OCI-M2 (cell line): ENCODE measurements at regions not wholly inside any gene's neighbourhood (a gene's known extent, or its start where the extent isn't known, plus 50 kb on each side); places are given as distances from the start of the nearest gene placed in this dataset.
"Not testable (repeated sequence)": the region's sequence is repeated elsewhere in the genome, so short reads cannot be mapped to it uniquely, and the experiment has no call there.

Experiments
- DNase-seq: peaks from one replicate; lab custom pipeline; 2025; ENCODE audit not compliant: unreplicated experiment; lab: John Stamatoyannopoulos, UW

GRCh38 chr11:25317216-25317615, 820.4 kb downstream of the LUZP2 start:
- no peak for DNase-seq

DNA sequence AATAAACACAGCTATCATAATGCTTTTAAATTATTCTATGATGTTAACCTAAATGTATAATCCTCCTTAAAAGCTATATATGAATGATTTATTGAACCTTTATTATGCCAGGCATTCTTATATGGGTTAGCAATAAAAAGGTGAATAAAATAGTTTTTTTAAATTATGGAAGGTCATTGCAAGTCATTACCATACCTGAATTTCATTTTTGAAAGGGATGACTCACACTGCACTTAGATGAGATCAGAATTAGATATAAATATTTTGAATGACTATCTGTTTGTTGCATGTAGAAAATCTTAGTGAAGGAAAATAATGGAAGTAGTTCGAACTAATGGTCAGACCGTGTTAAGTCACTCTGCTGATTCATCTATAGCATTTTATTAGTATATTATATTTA, 822.3 kb downstream of the LUZP2 start:
- DNase-seq: no peak

- no peak for DNase-seq
Measured at GRCh38 chr11:25327656-25328055, 830.8 kb downstream of the LUZP2 start.

DNA sequence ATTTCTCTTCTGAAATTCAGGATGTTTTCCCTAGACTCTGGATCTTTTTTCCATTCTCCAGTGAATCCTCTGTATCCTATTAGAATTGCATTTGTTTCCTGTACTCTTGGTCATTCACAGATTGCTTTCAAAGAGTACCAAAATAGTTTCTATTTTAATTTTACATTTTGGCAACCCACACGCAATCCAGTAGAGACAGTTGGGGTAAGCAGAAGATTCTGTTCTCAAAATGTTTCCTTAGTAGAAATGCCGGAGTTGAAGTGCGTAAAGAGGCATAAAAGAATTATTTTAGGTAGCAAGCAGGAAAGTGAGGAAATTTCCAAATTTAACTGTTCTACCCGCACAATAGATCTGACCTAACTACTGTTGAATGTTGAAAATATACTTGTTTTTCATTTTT, 842.4 kb downstream of the LUZP2 start:
- DNase-seq: no peak

DNA sequence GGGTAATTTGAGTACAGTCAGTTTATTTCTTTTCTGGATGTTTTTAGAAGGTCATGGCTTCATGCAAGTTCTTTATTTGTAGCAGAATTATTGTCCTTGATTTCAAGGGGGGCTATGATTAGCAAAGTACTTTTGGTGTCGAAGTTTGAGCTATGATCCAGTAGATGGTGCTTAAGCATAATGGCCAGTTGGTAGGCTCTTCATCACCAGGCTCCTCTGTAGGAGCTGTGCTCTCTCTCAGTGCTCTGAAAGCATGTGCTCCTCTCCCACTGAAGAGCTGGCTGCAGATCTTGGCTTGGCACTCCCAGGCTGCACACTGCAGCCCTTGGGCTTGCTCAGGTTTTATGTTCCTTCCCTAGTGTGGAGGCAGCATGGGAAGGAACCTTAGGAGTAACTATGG, 852.7 kb downstream of the LUZP2 start:
- no peak for DNase-seq

DNA sequence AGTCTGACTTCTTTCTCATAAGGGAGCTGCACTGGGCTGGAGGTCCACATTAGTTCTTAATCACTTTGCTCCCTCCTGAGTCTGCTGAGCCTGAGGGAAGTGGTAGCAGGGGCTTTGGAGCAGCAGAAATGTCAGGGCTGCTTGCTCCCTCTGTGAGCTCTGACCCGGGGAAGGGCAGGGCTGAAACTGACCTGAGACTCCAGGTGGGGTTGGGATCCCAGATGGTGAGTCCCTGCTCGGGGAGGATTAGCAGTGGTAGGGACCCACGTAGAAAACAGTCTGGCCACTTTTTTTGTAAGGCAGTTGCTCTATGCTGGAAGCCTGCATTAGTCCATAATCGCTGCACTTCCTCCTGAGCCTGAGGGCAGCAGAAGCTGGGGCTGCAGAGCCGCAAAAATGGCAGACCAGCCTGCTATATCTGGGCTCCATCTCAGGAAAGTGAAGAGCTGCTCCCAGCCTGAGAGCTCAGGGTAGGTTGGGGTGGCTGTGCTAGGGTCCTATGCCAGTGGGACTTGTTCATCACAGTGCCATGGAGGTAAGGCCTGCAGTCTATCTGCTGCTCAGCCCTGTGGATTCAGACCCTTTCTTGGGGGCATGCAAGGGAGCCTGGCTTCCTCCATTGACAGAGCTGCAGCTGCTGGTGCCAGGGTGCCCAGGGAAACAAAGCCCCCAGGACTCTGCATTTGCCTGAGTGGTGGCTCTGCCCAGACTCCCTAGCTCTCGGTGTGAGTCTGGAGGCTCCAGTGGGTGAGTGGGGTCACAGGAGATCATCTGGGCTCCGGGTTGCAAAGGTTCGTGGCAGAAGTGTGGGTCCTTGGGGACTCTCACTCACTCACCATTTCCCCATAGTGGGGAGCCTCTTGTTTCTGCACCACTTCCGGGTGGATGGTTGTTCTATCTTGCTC, 854.3 kb downstream of the LUZP2 start:
- DNase-seq: no peak

DNA sequence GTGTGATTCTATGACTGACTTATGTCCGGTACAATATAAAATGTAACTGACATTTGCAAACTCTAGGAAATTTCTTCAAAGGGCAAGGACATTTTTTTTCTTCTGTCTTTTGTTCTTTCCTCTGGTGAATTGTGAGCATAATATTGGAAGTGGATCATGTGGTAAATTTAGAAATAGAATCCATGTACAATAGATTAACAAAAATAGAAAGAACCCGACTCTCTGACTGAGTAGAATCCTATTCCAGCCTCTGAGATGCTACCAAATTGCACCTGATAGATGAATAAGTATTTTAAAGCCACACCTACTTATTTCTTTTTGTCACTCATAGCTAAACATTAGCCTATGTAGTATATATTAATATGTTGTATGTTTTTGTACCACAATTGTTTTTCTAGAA, 860.3 kb downstream of the LUZP2 start:
- no peak for DNase-seq

- DNase-seq: no peak
Measured at GRCh38 chr11:25377466-25377865, 880.6 kb downstream of the LUZP2 start.

DNA sequence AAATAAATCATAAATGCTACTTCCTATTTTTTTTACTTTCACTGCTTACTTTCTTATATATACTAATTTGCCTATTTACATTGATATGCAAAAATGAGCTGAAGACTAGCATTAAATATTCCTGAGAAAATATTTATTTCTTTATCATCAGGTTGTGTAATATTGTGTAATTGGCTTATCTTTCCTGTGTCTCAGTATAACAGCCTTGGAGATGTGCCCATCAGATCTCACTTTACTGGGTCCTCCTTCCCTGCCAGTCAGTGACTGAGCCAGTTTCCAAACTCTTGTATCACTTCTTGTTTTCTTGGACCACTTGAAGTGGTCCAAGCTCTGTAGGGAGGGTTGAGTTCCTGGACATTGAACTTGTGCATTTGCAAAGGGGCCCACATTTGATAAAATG, 900.0 kb downstream of the LUZP2 start:
- no peak for DNase-seq

DNA sequence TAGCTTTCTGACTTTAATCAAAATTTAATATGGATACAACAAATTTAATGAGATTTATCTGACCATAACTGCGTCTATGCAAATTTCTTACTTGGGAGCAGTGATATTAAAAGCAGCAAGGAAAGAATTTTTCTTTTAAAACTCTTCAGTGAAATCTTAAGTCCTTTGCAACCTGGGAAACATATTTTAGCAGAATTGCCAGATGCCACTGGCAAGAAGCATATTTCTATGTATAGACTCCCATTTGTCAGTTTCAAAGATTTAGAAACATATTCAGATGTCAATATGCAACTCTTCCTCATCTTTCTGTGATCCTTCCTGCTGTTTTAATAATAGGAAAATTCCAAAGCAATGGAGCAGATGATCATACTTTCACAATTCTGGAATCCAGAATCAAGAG, 911.3 kb downstream of the LUZP2 start:
- DNase-seq: no peak

GRCh38 chr11:25415793-25416192, 916.1 kb upstream of the ANO3 start:
- DNase-seq: no peak

GRCh38 chr11:25423436-25424199, 908.3 kb upstream of the ANO3 start:
- no peak for DNase-seq

GRCh38 chr11:25432376-25432775, 899.6 kb upstream of the ANO3 start:
- DNase-seq: no peak

DNA sequence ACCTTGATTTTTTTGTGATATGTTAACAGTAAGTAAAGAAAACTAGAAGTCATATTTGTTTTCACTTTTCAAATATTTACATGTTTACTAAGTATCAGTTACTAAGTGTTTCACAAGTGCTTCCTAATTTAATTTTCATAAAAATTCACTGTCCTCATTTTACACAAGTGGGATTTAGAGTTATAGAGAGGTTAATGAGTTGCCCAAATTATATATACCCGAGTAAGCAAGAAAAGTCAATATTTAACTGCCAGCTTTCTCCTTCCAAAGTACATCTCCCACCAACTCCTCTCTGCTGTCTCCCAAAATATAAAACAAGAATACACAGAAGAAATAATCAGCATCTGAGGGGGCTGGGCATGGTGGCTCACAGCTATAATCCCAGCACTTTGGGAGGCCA, 896.7 kb upstream of the ANO3 start:
- DNase-seq: no peak

DNA sequence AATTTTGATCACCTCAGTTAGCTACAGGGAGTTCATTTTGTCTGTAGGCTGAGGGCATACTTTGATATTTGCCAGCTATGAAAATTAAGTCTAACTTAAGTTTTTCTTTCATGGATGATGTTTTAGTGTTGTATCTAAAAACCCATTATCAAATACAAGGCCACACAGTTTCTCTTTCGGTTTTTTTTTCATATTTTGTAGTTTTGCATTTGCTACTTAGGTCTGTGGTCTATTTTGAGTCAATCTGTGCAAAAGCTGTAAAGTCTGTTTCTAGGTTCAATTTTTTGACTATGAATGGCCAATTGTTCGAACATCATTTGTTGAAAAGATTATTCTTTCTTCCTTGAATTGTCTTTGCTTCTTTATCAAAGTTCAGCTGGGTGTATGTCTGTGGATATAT, 895.6 kb upstream of the ANO3 start:
- DNase-seq: no peak

GRCh38 chr11:25441421-25441820, 890.5 kb upstream of the ANO3 start:
- no peak for DNase-seq

DNA sequence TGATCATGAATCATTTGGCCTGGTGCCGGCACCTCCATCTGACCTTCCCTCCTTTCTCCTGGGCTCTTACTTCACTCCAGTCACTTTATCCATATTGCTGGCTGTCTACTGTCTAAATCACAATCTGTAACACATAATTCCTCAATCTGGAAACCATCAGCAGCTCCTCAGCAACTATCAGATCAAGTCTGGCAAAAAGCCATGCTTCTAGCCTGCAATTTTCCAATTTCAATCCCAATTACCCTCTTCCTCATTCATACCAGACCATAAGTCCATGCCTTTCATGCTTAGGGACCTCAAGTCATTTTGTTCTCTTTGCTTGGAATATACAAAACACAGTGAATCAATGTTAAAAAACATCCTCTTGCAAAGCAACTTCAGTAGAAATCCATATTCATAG, 882.8 kb upstream of the ANO3 start:
- no peak for DNase-seq

DNA sequence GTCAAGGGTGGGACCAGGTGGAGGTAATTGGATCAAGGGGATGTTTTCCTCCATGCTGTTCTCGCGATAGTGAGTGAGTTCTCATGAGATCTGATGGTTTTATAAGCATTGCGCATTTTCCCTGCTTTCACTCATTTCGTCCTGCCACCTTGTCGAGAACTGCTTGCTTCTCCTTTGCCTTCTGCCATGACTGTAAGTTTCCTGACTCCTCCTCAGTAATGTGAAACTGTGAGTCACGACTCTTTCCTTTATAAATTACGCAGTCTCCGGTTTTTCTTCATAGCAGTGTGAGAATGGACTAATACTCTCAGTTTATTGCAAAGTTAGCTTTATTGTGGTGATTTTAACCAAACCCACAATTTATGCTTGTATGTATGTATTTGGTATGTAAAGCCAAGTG, 878.5 kb upstream of the ANO3 start:
- no peak for DNase-seq

DNA sequence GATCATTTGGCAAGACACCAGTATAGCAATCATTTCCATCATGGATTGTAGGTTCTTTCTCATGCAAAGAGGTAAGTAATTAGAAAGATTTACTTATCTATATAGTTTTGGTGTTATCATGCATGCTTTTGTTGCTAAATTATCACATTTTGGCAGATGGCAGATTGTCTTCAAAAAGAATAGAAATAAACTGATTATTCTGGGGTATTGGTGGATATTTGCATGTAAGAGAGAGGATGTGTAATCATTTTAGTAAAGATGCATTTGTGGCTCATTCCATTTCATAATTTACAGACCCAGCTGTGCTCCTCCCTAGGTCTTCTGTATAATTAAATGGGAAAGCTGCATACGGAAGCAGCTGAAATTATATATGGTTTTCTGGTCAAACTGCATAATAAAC, 875.7 kb upstream of the ANO3 start:
- no peak for DNase-seq

GRCh38 chr11:25483915-25484635, 847.9 kb upstream of the ANO3 start:
- no peak for DNase-seq

DNA sequence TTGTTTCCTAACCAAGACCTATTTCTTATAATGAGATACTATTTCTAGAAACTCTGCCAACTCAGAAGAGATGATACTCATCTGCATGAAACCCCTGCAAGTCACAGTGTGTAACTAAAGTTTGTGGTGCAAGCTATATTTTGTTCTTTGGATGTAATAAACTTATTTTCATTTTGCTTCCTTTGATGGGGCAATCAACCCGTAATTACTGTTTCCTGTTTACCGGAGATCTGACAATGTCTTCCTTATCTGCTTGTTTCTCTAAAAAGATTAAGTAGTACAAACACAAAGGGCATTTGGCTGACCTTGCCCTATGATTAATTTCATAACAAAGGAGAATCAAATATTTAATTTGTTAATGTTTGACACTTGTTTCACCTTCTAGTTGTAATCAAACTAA, 846.6 kb upstream of the ANO3 start:
- DNase-seq: no peak

- DNase-seq: not testable (repeated sequence)
Measured at GRCh38 chr11:25486338-25486737, 845.6 kb upstream of the ANO3 start.
